ENCODE measurements at regions not wholly inside any gene's neighbourhood (a gene's known extent, or its start where the extent isn't known, plus 50 kb on each side); places are given as distances from the start of the nearest gene placed in this dataset.

DNA sequence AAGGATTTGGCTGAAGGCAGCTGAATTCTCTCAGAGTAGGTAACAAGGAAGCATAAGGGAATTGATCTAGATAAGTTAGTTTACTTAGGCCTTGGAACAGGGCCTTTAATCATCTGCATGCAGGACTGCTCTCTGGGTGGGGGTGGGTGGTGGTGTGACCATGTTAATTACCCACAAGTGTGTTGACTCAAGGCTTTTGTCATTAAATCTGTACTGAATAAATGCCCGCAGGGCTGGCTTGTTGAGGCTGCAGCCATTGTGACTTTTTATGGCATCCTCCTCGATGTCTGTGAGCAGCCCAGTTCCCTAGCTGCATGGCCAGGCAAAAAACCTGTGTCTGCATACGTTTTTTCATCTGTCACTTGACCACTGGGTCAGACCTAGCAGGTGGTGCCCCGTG is 63.5 kb upstream of the ASCC3 start:
- no peak for DNase-seq (ENCODE audit: extremely low spot score, unreplicated experiment)
- Mint-ChIP-seq H3K27me3 (ENCODE audit: unreplicated experiment) (no peaks in the 10 kb centered on the region), H3K4me1 (ENCODE audit: unreplicated experiment) (no peaks in the 10 kb centered on the region), H3K9me3 (ENCODE audit: unreplicated experiment) (peaks cover 7% of the 10 kb centered on the region), H3K27ac (ENCODE audit: unreplicated experiment) (no peak overlapping the region), H3K4me3 (ENCODE audit: unreplicated experiment) (no peak overlapping the region), H3K36me3 (ENCODE audit: unreplicated experiment) (no peaks in the 10 kb centered on the region)
- TF ChIP-seq, protein P1, sequence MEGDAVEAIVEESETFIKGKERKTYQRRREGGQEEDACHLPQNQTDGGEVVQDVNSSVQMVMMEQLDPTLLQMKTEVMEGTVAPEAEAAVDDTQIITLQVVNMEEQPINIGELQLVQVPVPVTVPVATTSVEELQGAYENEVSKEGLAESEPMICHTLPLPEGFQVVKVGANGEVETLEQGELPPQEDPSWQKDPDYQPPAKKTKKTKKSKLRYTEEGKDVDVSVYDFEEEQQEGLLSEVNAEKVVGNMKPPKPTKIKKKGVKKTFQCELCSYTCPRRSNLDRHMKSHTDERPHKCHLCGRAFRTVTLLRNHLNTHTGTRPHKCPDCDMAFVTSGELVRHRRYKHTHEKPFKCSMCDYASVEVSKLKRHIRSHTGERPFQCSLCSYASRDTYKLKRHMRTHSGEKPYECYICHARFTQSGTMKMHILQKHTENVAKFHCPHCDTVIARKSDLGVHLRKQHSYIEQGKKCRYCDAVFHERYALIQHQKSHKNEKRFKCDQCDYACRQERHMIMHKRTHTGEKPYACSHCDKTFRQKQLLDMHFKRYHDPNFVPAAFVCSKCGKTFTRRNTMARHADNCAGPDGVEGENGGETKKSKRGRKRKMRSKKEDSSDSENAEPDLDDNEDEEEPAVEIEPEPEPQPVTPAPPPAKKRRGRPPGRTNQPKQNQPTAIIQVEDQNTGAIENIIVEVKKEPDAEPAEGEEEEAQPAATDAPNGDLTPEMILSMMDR (IDR thresholded peaks at IDR 0.05) = no peak

DNA sequence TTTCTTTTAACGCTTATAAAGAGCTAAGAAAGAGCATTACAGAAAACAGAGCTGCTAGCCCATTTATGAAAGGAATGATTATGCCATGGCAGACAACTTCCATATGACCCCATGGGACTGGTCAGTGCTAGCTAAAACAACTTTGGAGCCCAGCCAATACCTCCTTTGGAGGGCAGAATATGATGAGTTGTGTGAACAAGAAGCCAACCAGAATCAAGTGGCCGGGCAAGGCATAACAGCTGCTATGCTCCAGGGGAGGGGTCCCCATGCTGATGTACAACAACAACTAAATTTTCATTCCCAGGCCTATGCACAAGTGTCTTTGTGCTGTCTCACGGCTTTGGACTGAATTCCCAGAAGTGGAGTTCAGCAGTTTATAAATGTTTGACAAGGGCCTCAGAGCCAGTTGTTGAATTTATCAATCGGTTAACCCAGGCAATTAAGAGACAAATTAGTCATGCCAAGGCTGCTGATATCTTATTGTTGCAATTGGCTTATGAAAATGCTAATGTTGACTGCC is 65.0 kb upstream of the ASCC3 start:
- Mint-ChIP-seq H3K4me1 (ENCODE audit: unreplicated experiment) (no peaks in the 10 kb centered on the region), H3K27ac (ENCODE audit: unreplicated experiment) (no peak overlapping the region)

DNA sequence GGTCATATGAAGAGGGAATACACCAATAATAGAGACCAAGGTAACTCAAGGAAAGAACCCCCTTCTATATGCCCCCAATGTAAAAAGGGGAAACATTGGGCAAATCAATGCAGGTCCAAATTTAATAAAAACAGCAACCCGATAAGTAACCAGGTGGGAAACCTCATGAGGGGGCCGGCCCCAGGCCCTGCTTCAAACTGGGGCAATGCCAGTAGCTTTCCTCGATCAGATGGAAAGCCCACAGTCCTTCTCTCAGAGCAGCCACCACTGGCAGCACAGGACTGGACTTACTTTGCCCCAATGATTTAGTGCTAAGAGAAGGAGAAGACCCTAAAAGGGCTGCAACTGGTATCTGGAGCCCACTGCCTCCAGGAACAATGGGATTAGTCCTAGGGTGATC is 65.6 kb upstream of the ASCC3 start:
- H3K27me3 Mint-ChIP-seq (ENCODE audit: unreplicated experiment) = no peaks in the 10 kb centered on the region
- H3K4me3 Mint-ChIP-seq (ENCODE audit: unreplicated experiment) = no peak overlapping the region
- TF ChIP-seq, protein P1 (IDR thresholded peaks at IDR 0.05) = no peak
- H3K4me1 Mint-ChIP-seq (ENCODE audit: unreplicated experiment) = no peaks in the 10 kb centered on the region
- DNase-seq (ENCODE audit: extremely low spot score, unreplicated experiment) = no peak
- H3K36me3 Mint-ChIP-seq (ENCODE audit: unreplicated experiment) = no peaks in the 10 kb centered on the region
- no peak overlapping the region for H3K27ac Mint-ChIP-seq (ENCODE audit: unreplicated experiment)
- peaks cover 7% of the 10 kb centered on the region for H3K9me3 Mint-ChIP-seq (ENCODE audit: unreplicated experiment)

More for the DNA sequence above, 65.0 kb upstream of the ASCC3 start:
- TF ChIP-seq, protein P1 (IDR thresholded peaks at IDR 0.05) = no peak
- Mint-ChIP-seq H3K9me3 (ENCODE audit: unreplicated experiment) (peaks cover 7% of the 10 kb centered on the region), H3K4me3 (ENCODE audit: unreplicated experiment) (no peak overlapping the region), H3K27me3 (ENCODE audit: unreplicated experiment) (no peaks in the 10 kb centered on the region), H3K36me3 (ENCODE audit: unreplicated experiment) (no peaks in the 10 kb centered on the region)
- DNase-seq (ENCODE audit: extremely low spot score, unreplicated experiment) = no peak

DNA sequence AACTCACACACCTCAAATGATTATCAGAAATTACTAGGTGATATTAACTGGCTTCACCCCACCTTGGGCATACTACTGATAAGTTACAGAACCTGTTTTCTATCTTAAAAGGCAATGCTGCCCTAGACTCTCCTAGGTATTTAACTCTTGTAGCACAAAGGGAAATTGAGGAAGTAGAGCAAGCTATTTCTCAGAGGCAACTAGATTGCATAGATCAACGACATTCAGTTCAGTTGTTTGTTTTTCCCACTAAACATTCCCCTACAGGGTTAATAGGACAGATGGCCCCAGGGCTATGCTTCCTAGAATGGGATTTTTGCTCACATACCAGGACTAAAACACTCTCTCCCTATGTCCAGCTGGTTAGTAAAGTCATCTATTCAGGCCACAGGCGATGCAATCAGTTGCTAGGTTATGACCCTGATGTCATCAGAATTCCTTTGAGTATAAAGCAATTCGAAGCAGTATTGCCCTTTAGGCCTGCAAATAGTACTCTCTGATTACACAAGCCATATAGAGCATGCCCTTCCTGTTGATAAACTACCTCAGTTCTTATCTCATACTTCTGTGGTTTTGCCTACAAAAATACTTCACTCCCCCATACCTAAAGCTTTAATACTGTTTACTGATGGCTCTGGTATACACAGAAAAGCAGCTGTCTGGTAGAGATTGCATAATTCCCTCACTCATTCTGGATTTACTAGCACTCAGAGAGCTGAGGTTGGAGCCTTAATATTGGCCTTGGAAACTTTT is 67.4 kb upstream of the ASCC3 start:
- Mint-ChIP-seq H3K27me3 (ENCODE audit: unreplicated experiment) (no peaks in the 10 kb centered on the region), H3K36me3 (ENCODE audit: unreplicated experiment) (no peaks in the 10 kb centered on the region), H3K4me1 (ENCODE audit: unreplicated experiment) (no peaks in the 10 kb centered on the region), H3K27ac (ENCODE audit: unreplicated experiment) (no peak overlapping the region), H3K4me3 (ENCODE audit: unreplicated experiment) (no peak overlapping the region), H3K9me3 (ENCODE audit: unreplicated experiment) (peaks cover 7% of the 10 kb centered on the region)
- TF ChIP-seq, protein P1 (IDR thresholded peaks at IDR 0.05) = no peak
- DNase-seq (ENCODE audit: extremely low spot score, unreplicated experiment) = no peak

DNA sequence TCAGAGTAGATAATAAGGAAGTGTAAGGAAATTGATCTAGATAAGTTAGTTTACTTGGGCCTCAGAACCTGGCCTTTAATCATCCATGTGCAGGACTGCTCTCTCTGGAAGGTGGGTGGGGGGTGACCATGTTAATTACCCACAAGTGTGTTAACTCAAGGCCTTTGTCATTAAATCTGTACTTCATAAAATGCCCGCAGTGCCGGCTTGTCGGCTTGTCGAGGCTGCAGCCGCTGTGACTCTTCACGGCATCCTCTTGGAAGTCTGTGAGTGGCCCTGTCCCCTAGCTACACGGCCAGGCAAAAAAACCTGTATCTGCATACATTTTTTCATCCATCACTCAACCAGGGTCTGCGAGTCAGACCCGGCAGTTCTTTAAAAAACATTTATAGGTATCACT is 70.9 kb upstream of the ASCC3 start:
- Mint-ChIP-seq H3K36me3 (ENCODE audit: unreplicated experiment) (no peaks in the 10 kb centered on the region), H3K4me3 (ENCODE audit: unreplicated experiment) (no peak overlapping the region), H3K9me3 (ENCODE audit: unreplicated experiment) (peaks cover 7% of the 10 kb centered on the region), H3K4me1 (ENCODE audit: unreplicated experiment) (no peaks in the 10 kb centered on the region), H3K27me3 (ENCODE audit: unreplicated experiment) (peaks cover 7% of the 10 kb centered on the region), H3K27ac (ENCODE audit: unreplicated experiment) (no peak overlapping the region)
- TF ChIP-seq, protein P1 (IDR thresholded peaks at IDR 0.05) = no peak
- DNase-seq (ENCODE audit: extremely low spot score, unreplicated experiment) = no peak
